ENCODE measurements at regions not wholly inside any gene's neighbourhood (a gene's known extent, or its start where the extent isn't known, plus 50 kb on each side); places are given as distances from the start of the nearest gene placed in this dataset.

DNA sequence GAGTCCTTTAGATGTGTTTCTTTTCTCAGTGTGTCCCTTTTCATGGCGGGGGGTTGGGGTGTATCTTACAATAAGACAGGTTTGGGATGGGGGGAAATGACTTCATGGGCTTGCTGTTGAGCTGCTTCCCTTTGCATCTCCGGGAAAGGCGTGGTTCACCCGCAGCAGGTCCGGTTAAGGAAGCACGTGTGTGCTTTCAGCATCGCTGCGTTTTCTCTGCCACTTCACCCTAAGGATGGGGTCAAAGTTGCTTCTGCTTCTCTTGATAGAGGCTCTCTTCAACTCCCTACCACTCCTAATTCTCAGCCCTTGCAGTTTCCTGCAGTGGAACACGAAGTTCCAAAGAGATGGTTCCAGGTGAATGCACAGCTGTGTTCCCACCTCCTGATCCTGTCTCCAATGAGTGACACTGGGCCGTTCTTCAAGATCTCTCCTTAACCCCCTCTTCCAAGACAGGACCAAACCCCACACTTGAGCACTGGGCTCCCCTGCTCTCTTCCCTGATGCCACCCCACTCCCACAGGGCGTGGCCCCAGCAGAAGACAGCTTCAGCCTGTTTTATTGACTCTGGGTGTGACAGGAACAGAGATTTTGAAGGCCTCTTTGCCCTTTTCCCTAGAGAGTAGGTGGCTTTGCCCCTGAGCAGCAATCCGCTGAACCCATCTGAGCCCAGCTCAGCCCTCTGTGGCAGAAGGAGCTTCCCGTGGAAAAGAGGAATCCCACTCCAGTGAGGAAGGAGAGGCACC, 85.2 kb downstream of the PLEKHG1 start:
- no peaks in the 10 kb centered on the region for H3K27me3 ChIP-seq
- no peak overlapping the region for H3K4me3 ChIP-seq
- no peak for DNase-seq
- TF ChIP-seq POLR2AphosphoS5 (IDR thresholded peaks at IDR 0.05): peak in 1 of 3 donors; percentile 21
- TF ChIP-seq POLR2A (IDR thresholded peaks at IDR 0.05): no peak
- TF ChIP-seq EP300 (IDR thresholded peaks at IDR 0.05): peak; percentile 35
- TF ChIP-seq, protein P1, sequence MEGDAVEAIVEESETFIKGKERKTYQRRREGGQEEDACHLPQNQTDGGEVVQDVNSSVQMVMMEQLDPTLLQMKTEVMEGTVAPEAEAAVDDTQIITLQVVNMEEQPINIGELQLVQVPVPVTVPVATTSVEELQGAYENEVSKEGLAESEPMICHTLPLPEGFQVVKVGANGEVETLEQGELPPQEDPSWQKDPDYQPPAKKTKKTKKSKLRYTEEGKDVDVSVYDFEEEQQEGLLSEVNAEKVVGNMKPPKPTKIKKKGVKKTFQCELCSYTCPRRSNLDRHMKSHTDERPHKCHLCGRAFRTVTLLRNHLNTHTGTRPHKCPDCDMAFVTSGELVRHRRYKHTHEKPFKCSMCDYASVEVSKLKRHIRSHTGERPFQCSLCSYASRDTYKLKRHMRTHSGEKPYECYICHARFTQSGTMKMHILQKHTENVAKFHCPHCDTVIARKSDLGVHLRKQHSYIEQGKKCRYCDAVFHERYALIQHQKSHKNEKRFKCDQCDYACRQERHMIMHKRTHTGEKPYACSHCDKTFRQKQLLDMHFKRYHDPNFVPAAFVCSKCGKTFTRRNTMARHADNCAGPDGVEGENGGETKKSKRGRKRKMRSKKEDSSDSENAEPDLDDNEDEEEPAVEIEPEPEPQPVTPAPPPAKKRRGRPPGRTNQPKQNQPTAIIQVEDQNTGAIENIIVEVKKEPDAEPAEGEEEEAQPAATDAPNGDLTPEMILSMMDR (IDR thresholded peaks at IDR 0.05): no peak
- H3K4me1 ChIP-seq: peaks cover 0 to 16% (median 12%) of the 10 kb centered on the region in 4 donors
- intact Hi-C loops (cut with DNase I; ENCODE audit: low total_unique reads): no loop called here
- WGBS, 5 donors: 69 to 83% (median 76%) methylated on average over 13 of the region's 13 CpGs
- no peaks in the 10 kb centered on the region for H3K9me3 ChIP-seq
- peak overlapping the region; percentile 16 to 76 (median 60) for H3K27ac ChIP-seq
- no peaks in the 10 kb centered on the region for H3K36me3 ChIP-seq

DNA sequence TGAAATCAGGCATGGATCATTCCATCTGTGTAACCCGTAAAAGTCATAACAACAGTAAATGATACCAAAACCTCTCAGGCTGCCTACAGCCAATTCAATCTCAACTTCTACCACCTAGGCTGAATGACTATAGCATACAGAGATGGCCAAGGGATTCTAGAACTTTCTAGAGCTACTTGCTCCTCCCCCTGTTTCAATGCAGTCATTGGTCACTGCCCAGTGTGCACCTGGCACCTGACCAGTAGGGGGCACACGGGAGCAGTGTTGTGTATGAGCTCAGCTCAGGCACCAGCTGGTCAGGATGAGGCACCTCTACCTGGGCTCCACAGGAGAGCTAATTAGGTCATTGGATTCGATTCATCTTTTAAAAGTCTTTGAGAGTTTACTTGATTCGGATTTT, 86.2 kb downstream of the PLEKHG1 start:
- intact Hi-C loops (cut with DNase I; ENCODE audit: low total_unique reads): no loop called here
- WGBS, 5 donors: 51 to 74% (median 71%) methylated on average over 4 of the region's 4 CpGs
- TF ChIP-seq, protein P1 (IDR thresholded peaks at IDR 0.05): peak in 2 of 7 experiments; percentile 27 to 29
- no peak for TF ChIP-seq POLR2A (IDR thresholded peaks at IDR 0.05)
- no peak for TF ChIP-seq EP300 (IDR thresholded peaks at IDR 0.05)

DNA sequence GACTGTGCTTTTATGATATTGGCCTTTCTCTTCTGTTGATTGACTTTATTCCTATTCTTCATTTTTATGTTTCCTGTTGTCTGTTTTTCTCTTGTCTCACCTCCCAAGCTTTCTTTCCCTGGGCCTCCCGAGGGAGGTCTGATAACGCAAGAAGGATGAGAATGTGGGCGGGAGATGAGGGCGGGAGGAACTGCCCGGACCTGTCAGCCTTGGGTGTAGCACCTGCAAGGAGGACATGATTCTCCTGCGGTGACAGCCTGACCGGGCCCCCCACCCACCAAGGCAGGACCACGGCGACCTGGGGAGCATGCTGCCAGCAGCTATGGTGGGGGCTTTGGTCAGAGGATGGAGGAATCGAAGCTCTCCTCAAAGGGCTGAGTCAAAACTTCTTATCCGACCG, 86.9 kb downstream of the PLEKHG1 start:
- Histone ChIP-seq H3K27me3 (no peaks in the 10 kb centered on the region), H3K27ac (peak overlapping the region in 3 of 5 donors; percentile 5 to 62 (median 50)), H3K36me3 (no peaks in the 10 kb centered on the region), H3K4me1 (peaks cover 0 to 16% (median 12%) of the 10 kb centered on the region in 4 donors), H3K9me3 (no peaks in the 10 kb centered on the region), H3K4me3 (no peak overlapping the region)
- intact Hi-C loops (cut with DNase I; ENCODE audit: low total_unique reads): no loop called here
- no peak for TF ChIP-seq POLR2A (IDR thresholded peaks at IDR 0.05)
- TF ChIP-seq POLR2AphosphoS5 (IDR thresholded peaks at IDR 0.05): no peak
- TF ChIP-seq EP300 (IDR thresholded peaks at IDR 0.05): no peak
- TF ChIP-seq, protein P1 (IDR thresholded peaks at IDR 0.05): no peak
- DNase-seq: no peak
- 76 to 90% (median 90%) methylated on average over 12 of the region's 12 CpGs for WGBS, 5 donors

More for the DNA sequence above, 86.2 kb downstream of the PLEKHG1 start:
- Histone ChIP-seq H3K36me3 (no peaks in the 10 kb centered on the region), H3K4me1 (peaks cover 0 to 16% (median 12%) of the 10 kb centered on the region in 4 donors), H3K27ac (peak overlapping the region in 1 of 5 donors; percentile 40), H3K27me3 (no peaks in the 10 kb centered on the region), H3K9me3 (no peaks in the 10 kb centered on the region), H3K4me3 (no peak overlapping the region)
- DNase-seq: peak in 1 of 2 donors; percentile 65

DNA sequence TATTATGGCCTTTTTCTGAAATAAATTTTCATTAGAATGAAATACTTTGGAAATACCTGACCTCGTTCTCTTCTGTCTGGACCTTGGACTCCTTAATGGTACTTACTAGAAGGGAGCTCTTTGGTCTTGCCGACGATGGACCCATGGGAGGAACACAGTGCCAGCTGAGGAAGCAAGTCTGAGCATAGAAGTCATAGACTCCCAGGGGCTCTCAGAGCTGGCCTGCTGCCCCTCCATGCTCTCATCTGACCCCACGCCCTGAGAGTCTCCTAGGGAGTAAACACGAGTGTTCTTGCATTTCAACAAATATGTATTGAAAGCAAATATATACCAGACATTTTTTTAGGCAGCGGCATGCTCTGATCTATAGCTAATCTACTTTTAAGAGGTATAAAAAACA, 87.8 kb downstream of the PLEKHG1 start:
- WGBS, 5 donors: 26 to 46% (median 31%) methylated on average over 6 of the region's 6 CpGs
- TF ChIP-seq POLR2A (IDR thresholded peaks at IDR 0.05) (no peak), EP300 (IDR thresholded peaks at IDR 0.05) (no peak), POLR2AphosphoS5 (IDR thresholded peaks at IDR 0.05) (no peak)
- TF ChIP-seq, protein P1 (IDR thresholded peaks at IDR 0.05): no peak
- Histone ChIP-seq H3K4me3 (no peak overlapping the region), H3K36me3 (no peaks in the 10 kb centered on the region), H3K27me3 (no peaks in the 10 kb centered on the region), H3K9me3 (no peaks in the 10 kb centered on the region), H3K27ac (peak overlapping the region in 3 of 5 donors; percentile 5 to 62 (median 50)), H3K4me1 (peaks cover 0 to 16% (median 12%) of the 10 kb centered on the region in 4 donors)
- intact Hi-C loops (cut with DNase I; ENCODE audit: low total_unique reads): no loop called here
- DNase-seq: peak; percentile 71 to 75

Data from stomach (tissue), 8 donors.